ENCODE measurements at regions not wholly inside any gene's neighbourhood (a gene's known extent, or its start where the extent isn't known, plus 50 kb on each side); places are given as distances from the start of the nearest gene placed in this dataset.

DNA sequence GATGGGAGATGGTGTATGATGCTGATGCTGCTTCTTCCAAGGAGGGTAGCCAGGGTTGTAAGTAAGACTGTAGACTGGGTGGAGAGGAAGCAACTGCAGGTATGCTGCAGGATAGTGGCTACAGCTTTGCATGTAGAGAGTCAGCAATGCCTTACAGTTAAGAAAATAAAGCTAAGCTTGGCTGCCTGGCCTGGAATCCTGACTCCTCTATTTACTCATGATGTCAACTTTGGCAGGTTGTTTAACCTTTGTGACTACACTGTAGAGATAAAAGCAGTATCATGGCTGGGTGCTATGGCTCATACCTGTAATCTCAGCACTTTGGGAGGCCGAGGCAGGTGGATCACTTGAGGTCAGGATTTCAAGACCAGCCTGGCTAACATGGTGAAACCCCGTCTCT is 301.6 kb upstream of the RBFOX1 start:
- no peak for DNase-seq (ENCODE audit: extremely low read depth, low read depth)
- TF ChIP-seq, protein P1, sequence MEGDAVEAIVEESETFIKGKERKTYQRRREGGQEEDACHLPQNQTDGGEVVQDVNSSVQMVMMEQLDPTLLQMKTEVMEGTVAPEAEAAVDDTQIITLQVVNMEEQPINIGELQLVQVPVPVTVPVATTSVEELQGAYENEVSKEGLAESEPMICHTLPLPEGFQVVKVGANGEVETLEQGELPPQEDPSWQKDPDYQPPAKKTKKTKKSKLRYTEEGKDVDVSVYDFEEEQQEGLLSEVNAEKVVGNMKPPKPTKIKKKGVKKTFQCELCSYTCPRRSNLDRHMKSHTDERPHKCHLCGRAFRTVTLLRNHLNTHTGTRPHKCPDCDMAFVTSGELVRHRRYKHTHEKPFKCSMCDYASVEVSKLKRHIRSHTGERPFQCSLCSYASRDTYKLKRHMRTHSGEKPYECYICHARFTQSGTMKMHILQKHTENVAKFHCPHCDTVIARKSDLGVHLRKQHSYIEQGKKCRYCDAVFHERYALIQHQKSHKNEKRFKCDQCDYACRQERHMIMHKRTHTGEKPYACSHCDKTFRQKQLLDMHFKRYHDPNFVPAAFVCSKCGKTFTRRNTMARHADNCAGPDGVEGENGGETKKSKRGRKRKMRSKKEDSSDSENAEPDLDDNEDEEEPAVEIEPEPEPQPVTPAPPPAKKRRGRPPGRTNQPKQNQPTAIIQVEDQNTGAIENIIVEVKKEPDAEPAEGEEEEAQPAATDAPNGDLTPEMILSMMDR (IDR thresholded peaks at IDR 0.05; ENCODE audit: low read depth, low read length) = no peak

DNA sequence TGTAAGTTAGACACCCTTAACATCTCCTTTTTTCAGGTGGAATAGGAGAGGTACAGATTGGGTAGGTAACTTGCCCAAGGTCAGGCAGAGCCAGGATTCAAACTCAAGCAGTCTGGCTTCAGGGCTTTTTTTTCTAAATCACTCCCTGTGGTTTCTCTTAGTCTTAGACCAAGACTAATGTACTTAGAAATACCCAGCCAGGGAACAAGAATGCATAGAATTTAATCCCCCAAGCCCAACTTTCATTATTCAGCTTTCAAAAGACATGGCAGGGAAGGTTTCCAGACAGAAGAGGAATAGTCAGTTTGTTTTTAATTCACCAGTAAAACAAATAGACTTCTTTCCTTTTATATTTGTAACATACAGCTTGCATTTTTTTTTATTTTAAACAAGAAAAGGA is 305.2 kb upstream of the RBFOX1 start:
- DNase-seq (ENCODE audit: extremely low read depth, low read depth) = no peak
- TF ChIP-seq, protein P1 (IDR thresholded peaks at IDR 0.05; ENCODE audit: low read depth, low read length) = no peak

DNA sequence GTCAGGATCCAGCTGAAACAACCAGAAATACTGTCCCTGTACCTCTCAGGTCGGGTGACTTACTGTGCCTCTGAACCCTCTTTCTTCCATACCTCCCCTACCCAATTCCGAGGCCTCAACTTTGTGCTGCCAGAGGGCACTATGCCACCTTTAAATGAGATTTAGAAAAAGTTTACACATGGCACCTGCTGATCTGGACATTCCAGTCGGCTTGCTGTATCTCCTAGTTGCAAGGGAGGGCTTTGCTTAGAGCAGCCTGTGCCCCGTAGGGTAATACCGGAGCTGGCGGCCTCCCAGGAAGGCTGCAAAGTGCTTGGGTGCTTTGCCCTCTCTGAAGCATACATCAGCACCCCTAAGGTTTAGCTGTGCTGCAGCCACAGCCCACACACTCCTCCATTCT is 306.0 kb upstream of the RBFOX1 start:
- TF ChIP-seq, protein P1 (IDR thresholded peaks at IDR 0.05; ENCODE audit: low read depth, low read length) = no peak
- no peak for DNase-seq (ENCODE audit: extremely low read depth, low read depth)

DNA sequence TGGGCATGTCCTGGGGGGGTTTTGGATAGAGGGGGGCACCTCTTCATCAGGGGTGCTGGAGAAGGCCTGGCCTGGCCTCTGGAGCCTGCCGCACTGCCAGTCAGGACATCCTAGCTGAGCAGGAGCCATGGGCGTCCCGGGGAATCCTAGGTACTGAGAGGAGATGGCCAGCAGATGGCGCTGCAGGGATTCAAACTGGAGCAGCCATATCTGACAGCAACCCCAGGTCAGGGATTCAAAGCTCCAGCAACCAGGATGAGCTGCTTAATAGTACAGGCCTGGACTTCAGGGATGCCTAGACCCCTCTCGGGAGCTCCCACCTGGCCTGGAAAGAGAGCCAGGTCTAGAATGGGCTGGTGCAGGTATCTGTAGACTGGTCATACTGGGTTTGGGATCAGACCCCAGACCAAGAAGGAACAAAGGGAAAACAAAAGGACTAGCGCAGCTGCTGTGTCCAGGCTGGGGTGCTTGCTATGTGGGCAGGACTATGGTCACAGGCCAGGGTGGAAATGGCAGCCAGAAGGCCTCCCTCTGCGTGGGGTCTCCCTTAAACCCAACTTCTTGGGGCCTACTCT is 306.9 kb upstream of the RBFOX1 start:
- TF ChIP-seq, protein P1 (IDR thresholded peaks at IDR 0.05; ENCODE audit: low read depth, low read length) = no peak
- DNase-seq (ENCODE audit: extremely low read depth, low read depth) = no peak

DNA sequence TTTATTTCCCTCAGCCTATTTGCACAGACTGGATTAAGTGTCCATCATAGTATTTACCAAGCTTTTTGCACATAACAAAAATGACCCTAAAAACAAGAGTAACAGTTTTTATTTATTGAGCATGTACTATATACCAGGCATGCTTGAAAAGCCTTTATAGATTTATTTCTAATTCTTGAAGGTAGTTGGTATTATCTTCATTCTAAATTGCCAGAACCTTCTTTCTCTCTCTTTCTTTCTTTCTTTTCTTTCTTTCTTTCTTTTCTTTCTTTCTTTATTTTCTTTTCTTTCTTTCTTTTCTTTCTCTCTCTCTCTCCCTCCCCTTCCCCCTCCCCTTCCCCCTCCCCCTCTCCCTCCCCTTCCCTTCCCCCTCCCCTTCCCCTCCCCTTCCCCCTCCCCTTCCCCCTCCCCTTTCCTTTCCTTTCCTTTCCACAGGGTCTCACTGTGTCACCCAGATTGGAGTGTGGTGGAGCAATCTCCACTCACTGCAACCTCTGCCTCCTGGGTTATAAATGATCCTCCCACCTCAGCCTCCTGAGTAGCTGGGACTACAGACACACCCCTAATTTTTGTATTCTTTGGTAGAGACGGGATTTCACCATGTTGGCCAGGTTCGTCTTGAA is 310.9 kb upstream of the RBFOX1 start:
- TF ChIP-seq, protein P1 (IDR thresholded peaks at IDR 0.05; ENCODE audit: low read depth, low read length) = no peak
- no peak for DNase-seq (ENCODE audit: extremely low read depth, low read depth)

DNA sequence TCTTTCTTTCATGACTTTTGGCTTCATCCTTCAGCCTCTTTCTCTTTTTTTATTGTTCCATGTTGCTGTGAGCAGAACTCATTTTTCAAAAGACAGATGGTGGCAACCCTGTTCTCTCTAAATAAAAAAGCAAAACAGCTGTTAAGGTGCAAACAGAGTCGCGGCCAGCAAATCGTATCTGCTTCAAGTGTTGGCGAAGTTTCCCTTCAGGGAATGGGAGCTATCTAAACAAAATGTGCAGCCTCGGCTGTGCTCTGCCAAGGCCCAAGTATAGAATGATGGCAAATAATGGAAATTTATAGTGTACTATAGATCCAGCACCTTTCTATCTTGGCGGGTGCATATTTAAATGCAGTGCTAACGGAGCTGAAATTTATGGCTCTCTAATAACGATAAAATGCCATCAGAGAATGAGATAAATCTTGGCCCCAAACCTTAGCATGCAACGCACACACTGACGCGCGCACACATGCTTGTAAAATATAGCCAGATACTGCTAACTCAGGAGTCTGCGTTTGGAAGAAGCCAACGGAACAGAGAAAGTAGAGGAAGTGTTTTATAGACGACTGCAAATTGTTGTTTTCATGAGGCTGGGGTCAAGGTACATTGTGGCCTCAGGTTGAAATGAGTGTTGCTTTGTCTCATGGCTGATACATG is 315.5 kb upstream of the RBFOX1 start:
- DNase-seq (ENCODE audit: extremely low read depth, low read depth) = no peak
- TF ChIP-seq, protein P1 (IDR thresholded peaks at IDR 0.05; ENCODE audit: low read depth, low read length) = no peak

DNA sequence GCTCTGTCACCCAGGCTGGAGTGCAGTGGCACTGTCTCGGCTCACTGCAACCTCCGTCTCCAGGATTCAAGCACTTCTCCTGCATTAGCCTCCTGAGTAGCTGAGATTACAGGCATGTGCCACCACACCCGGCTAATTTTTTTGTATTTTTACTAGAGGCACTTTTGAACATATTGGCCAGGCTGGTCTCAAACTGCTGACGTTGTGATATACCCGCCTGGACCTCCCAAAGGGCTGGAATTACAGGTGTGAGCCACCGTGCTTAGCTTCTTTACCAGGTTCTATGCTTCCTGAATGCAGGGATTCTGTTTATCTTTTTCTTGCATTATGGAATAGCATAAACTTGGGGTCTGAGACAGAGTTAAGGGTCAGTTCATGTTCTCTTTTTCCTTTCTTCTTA is 317.9 kb upstream of the RBFOX1 start:
- no peak for DNase-seq (ENCODE audit: extremely low read depth, low read depth)
- TF ChIP-seq, protein P1 (IDR thresholded peaks at IDR 0.05; ENCODE audit: low read depth, low read length) = no peak
